ENCODE measurements at regions not wholly inside any gene's neighbourhood (a gene's known extent, or its start where the extent isn't known, plus 50 kb on each side); places are given as distances from the start of the nearest gene placed in this dataset.

DNA sequence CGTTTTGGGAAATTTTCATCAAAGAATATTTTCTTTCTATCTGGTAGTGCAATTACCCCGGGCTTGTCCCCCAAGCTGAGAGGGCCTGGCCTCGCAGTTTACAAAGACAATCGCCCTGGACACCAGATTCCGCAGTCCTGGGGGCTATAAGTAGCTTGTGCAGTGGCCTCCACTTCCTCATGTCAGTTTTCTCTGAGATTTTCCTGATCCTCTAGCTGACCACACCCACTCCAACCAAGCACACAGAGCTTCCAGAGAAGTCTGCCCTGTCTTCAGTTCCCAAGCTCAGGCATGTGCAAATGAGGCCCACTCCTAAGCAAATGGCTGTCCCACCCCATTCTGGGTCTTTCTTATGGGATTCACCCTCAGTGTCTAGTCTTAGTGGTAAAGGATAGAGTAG is 245.3 kb downstream of the MAFB start:
- TF ChIP-seq, protein P1, sequence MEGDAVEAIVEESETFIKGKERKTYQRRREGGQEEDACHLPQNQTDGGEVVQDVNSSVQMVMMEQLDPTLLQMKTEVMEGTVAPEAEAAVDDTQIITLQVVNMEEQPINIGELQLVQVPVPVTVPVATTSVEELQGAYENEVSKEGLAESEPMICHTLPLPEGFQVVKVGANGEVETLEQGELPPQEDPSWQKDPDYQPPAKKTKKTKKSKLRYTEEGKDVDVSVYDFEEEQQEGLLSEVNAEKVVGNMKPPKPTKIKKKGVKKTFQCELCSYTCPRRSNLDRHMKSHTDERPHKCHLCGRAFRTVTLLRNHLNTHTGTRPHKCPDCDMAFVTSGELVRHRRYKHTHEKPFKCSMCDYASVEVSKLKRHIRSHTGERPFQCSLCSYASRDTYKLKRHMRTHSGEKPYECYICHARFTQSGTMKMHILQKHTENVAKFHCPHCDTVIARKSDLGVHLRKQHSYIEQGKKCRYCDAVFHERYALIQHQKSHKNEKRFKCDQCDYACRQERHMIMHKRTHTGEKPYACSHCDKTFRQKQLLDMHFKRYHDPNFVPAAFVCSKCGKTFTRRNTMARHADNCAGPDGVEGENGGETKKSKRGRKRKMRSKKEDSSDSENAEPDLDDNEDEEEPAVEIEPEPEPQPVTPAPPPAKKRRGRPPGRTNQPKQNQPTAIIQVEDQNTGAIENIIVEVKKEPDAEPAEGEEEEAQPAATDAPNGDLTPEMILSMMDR (IDR thresholded peaks at IDR 0.05; ENCODE audit: low read depth, low read length, poor library complexity, severe bottlenecking): no peak
- TF ChIP-seq EZH2phosphoT487 (IDR thresholded peaks at IDR 0.05; ENCODE audit: borderline replicate concordance, low read length): no peak

All from DOHH2 (cell line).